ENCODE measurements at regions not wholly inside any gene's neighbourhood (a gene's known extent, or its start where the extent isn't known, plus 50 kb on each side); places are given as distances from the start of the nearest gene placed in this dataset.

DNA sequence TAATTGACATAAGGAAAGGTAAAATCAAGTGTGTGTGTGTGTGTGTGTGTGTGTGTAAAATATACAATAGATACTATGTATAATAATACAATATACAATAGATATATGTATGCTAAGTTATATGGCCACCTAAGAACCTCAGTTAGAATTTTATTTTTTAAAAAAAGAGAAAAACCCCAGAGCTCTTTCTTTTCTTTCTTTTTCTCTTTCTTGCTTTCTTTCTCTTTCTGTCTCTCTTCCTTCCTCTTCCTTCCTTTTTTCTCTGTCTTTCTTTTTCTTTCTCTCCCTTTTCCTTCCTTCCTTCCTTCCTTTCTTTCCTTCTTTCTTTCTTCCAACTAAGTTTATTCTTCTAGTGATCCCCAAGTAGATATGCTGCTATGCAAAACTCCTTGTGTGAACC lies 64.6 kb upstream of the FN1 start:
- Histone ChIP-seq H3K9me3 (ENCODE audit: control insufficient read depth in 2 of 3, insufficient read depth in 1 of 3, low read length in 3 of 3) (no peaks in the 10 kb centered on the region), H3K4me1 (ENCODE audit: control insufficient read depth in 2 of 3, insufficient read depth in 2 of 3, low read depth in 1 of 3, low read length in 3 of 3) (no peaks in the 10 kb centered on the region), H3K9ac (ENCODE audit: low read length in 3 of 3) (no peak overlapping the region), H3K36me3 (ENCODE audit: control insufficient read depth in 2 of 3, insufficient read depth in 3 of 3, low read length in 3 of 3) (no peaks in the 10 kb centered on the region), H3K27ac (ENCODE audit: low read depth in 2 of 2, low read length in 2 of 2) (no peak overlapping the region), H3K27me3 (ENCODE audit: control insufficient read depth, insufficient read depth, low read length) (no peaks in the 10 kb centered on the region), H3K4me3 (ENCODE audit: low read length in 3 of 3) (no peak overlapping the region)
- FAIRE-seq (no peak), DNase-seq (no peak)
- TF ChIP-seq CTCF (IDR thresholded peaks at IDR 0.05; ENCODE audit: borderline replicate concordance, extremely low read depth, insufficient read depth) = no peak
- intact Hi-C loops (cut with DNase I) = no loop called here

DNA sequence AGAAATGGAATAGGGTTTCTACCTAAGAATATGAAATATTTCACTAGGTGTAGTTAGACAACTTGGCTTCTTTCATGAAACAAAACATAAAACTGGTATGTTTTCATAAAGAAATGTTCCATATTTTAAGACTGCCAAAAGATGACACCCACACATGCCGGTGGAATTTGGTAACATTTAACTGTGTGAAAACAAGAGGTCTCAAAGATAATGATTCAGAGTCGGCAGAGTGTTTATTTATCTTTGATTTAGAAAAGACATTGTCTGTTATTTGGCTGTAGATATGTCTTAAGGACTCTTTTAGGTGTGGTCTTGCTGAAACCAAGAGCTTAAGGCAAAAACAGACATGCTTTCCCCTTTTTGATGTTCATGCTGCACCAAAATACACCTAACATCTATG lies 63.5 kb upstream of the FN1 start:
- FAIRE-seq (no peak), DNase-seq (no peak)
- Histone ChIP-seq H3K9ac (ENCODE audit: low read length in 3 of 3) (no peak overlapping the region), H3K4me1 (ENCODE audit: control insufficient read depth in 2 of 3, insufficient read depth in 2 of 3, low read depth in 1 of 3, low read length in 3 of 3) (no peaks in the 10 kb centered on the region), H3K9me3 (ENCODE audit: control insufficient read depth in 2 of 3, insufficient read depth in 1 of 3, low read length in 3 of 3) (no peaks in the 10 kb centered on the region), H3K27me3 (ENCODE audit: control insufficient read depth, insufficient read depth, low read length) (no peaks in the 10 kb centered on the region), H3K27ac (ENCODE audit: low read depth in 2 of 2, low read length in 2 of 2) (no peak overlapping the region), H3K4me3 (ENCODE audit: low read length in 3 of 3) (no peak overlapping the region), H3K36me3 (ENCODE audit: control insufficient read depth in 2 of 3, insufficient read depth in 3 of 3, low read length in 3 of 3) (no peaks in the 10 kb centered on the region)
- intact Hi-C loops (cut with DNase I) = no loop called here
- no peak for TF ChIP-seq CTCF (IDR thresholded peaks at IDR 0.05; ENCODE audit: borderline replicate concordance, extremely low read depth, insufficient read depth)

- no peak overlapping the region for H3K4me3 ChIP-seq (ENCODE audit: low read length in 3 of 3)
- DNase-seq (no peak), FAIRE-seq (no peak)
- H3K36me3 ChIP-seq (ENCODE audit: control insufficient read depth in 2 of 3, insufficient read depth in 3 of 3, low read length in 3 of 3) = no peaks in the 10 kb centered on the region
- no peaks in the 10 kb centered on the region for H3K27me3 ChIP-seq (ENCODE audit: control insufficient read depth, insufficient read depth, low read length)
- intact Hi-C loops (cut with DNase I) = no loop called here
- no peaks in the 10 kb centered on the region for H3K4me1 ChIP-seq (ENCODE audit: control insufficient read depth in 2 of 3, insufficient read depth in 2 of 3, low read depth in 1 of 3, low read length in 3 of 3)
- H3K9me3 ChIP-seq (ENCODE audit: control insufficient read depth in 2 of 3, insufficient read depth in 1 of 3, low read length in 3 of 3) = no peaks in the 10 kb centered on the region
- H3K9ac ChIP-seq (ENCODE audit: low read length in 3 of 3) = no peak overlapping the region
- H3K27ac ChIP-seq (ENCODE audit: low read depth in 2 of 2, low read length in 2 of 2) = no peak overlapping the region
- no peak for TF ChIP-seq CTCF (IDR thresholded peaks at IDR 0.05; ENCODE audit: borderline replicate concordance, extremely low read depth, insufficient read depth)
Observed at GRCh38 chr2:215498431-215498830, 62.6 kb upstream of the FN1 start.

GRCh38 chr2:215493376-215493775 lies 57.5 kb upstream of the FN1 start:
- no peak for TF ChIP-seq CTCF (IDR thresholded peaks at IDR 0.05; ENCODE audit: borderline replicate concordance, extremely low read depth, insufficient read depth)
- H3K4me3 ChIP-seq (ENCODE audit: low read length in 3 of 3) = no peak overlapping the region

More at GRCh38 chr2:215493376-215493775, 57.5 kb upstream of the FN1 start:
- Histone ChIP-seq H3K9ac (ENCODE audit: low read length in 3 of 3) (no peak overlapping the region), H3K27me3 (ENCODE audit: control insufficient read depth, insufficient read depth, low read length) (no peaks in the 10 kb centered on the region), H3K27ac (ENCODE audit: low read depth in 2 of 2, low read length in 2 of 2) (no peak overlapping the region), H3K36me3 (ENCODE audit: control insufficient read depth in 2 of 3, insufficient read depth in 3 of 3, low read length in 3 of 3) (no peaks in the 10 kb centered on the region), H3K9me3 (ENCODE audit: control insufficient read depth in 2 of 3, insufficient read depth in 1 of 3, low read length in 3 of 3) (no peaks in the 10 kb centered on the region), H3K4me1 (ENCODE audit: control insufficient read depth in 2 of 3, insufficient read depth in 2 of 3, low read depth in 1 of 3, low read length in 3 of 3) (no peaks in the 10 kb centered on the region)
- DNase-seq = no peak
- intact Hi-C loops (cut with DNase I) = no loop called here
- no peak for FAIRE-seq
